Prostate gland (tissue), 2 donors: ENCODE measurements at regions not wholly inside any gene's neighbourhood (a gene's known extent, or its start where the extent isn't known, plus 50 kb on each side); places are given as distances from the start of the nearest gene placed in this dataset.
"Not testable (repeated sequence)": the region's sequence is repeated elsewhere in the genome, so short reads cannot be mapped to it uniquely, and the experiment has no call there.

Experiments used
- DNase-seq: peaks from one replicate; pipeline ENCODE4 v3.0.0-alpha.2; 2019; ENCODE audit warnings: low spot score
- H3K27ac ChIP-seq, 2 donors: fragments of 200-600 bp; sonication (generic); 2 replicates each; pipeline ENCODE4 v1.5.1; 2017 to 2019
- H3K27me3 ChIP-seq: fragments of 200-600 bp; sonication (generic); replicated peaks from 2 replicates; pipeline ENCODE4 v1.5.1; 2019; ENCODE audit not compliant: insufficient read depth
- H3K36me3 ChIP-seq, 2 donors: fragments of 200-600 bp; sonication (generic); 1 replicate in 1 of 2; 2 replicates in 1 of 2; pipeline versions ENCODE4 v1.5.1 to v1.8.1; 2017 to 2019
- H3K4me1 ChIP-seq: fragments of 200-600 bp; sonication (generic); replicated peaks from 2 replicates; pipeline ENCODE4 v1.5.1; 2019
- H3K4me3 ChIP-seq, 2 donors: fragments of 200-600 bp; sonication (generic); 2 replicates each; pipeline ENCODE4 v1.5.1; 2017 to 2019
- H3K9me3 ChIP-seq: fragments of 200-600 bp; sonication (generic); 2 replicates; pipeline ENCODE4 v1.5.1; 2017
- CTCF ChIP-seq, 4 experiments: fragments of 200-600 bp in 2 of 4; fragments of 450-650 bp in 2 of 4; sonication (generic) in 2 of 4; IDR thresholded peaks; 1 replicate in 3 of 4; 2 replicates in 1 of 4; pipeline ENCODE4 v1.5.1; 2016 to 2019; ENCODE audit warnings: antibody characterized with exemption in 4 of 4, mild to moderate bottlenecking in 2 of 4, moderate library complexity in 2 of 4
- POLR2A ChIP-seq: fragments of 450-650 bp; IDR thresholded peaks from one replicate; pipeline ENCODE4 v1.6.1; 2016; ENCODE audit warnings: antibody characterized with exemption, mild to moderate bottlenecking
- POLR2AphosphoS5 ChIP-seq: sonication (generic); formaldehyde crosslinking; IDR thresholded peaks from one replicate; pipeline ENCODE4 v1.6.1; 2017; ENCODE audit warnings: antibody characterized with exemption
- WGBS: methylation state at CpG from one replicate; pipeline ENCODE4 v1.1.5; 2018; 5-methylcytosine and 5-hydroxymethylcytosine counted together
- intact Hi-C: fragments of 100-400 bp; cut with DNase I; formaldehyde crosslinking; loops from one replicate; pipeline ENCODE4 v1.14.2; 2022

- no peak for TF ChIP-seq CTCF (IDR thresholded peaks at IDR 0.05)
- TF ChIP-seq POLR2AphosphoS5: no peak
- no peak for TF ChIP-seq POLR2A
- H3K9me3 ChIP-seq: no peaks in the 10 kb centered on the region
- WGBS: 94% methylated on average over 4 of the region's 4 CpGs
- intact Hi-C loops: no loop called here
- H3K36me3 ChIP-seq: no peaks in the 10 kb centered on the region
- no peak overlapping the region for H3K4me3 ChIP-seq
- no peak for DNase-seq
- no peaks in the 10 kb centered on the region for H3K27me3 ChIP-seq
- H3K27ac ChIP-seq: no peak overlapping the region
- no peaks in the 10 kb centered on the region for H3K4me1 ChIP-seq
Observed at GRCh38 chr13:54802226-54802625, 1773.6 kb downstream of the OLFM4 start.

- Histone ChIP-seq H3K4me1 (no peaks in the 10 kb centered on the region), H3K9me3 (no peaks in the 10 kb centered on the region), H3K27me3 (no peaks in the 10 kb centered on the region), H3K4me3 (no peak overlapping the region), H3K27ac (no peak overlapping the region), H3K36me3 (no peaks in the 10 kb centered on the region)
- TF ChIP-seq POLR2A: no peak
- TF ChIP-seq POLR2AphosphoS5: no peak
- TF ChIP-seq CTCF (IDR thresholded peaks at IDR 0.05): no peak
- WGBS: 91% methylated on average over 3 of the region's 3 CpGs
- intact Hi-C loops: no loop called here
- DNase-seq: no peak
Observed at GRCh38 chr13:54805743-54806142, 1777.1 kb downstream of the OLFM4 start.

GRCh38 chr13:54821938-54822470, 1793.4 kb downstream of the OLFM4 start:
- WGBS: 37% methylated on average over 4 of the region's 4 CpGs
- H3K4me3 ChIP-seq, intact Hi-C loops, H3K36me3 ChIP-seq, H3K4me1 ChIP-seq, H3K27me3 ChIP-seq, H3K9me3 ChIP-seq, DNase-seq, H3K27ac ChIP-seq: not testable (repeated sequence)

GRCh38 chr13:54829391-54830068, 1800.9 kb downstream of the OLFM4 start:
- H3K36me3 ChIP-seq, H3K27ac ChIP-seq, H3K27me3 ChIP-seq, DNase-seq, H3K4me3 ChIP-seq, H3K9me3 ChIP-seq, H3K4me1 ChIP-seq, intact Hi-C loops: not testable (repeated sequence)
- WGBS: 97% methylated on average over 23 of the region's 28 CpGs

GRCh38 chr13:54836273-54836672, 1807.7 kb downstream of the OLFM4 start:
- H3K36me3 ChIP-seq: no peaks in the 10 kb centered on the region
- H3K9me3 ChIP-seq: no peaks in the 10 kb centered on the region
- H3K4me1 ChIP-seq: no peaks in the 10 kb centered on the region
- H3K4me3 ChIP-seq: no peak overlapping the region
- WGBS: 75% methylated on average over 4 of the region's 4 CpGs
- H3K27me3 ChIP-seq: no peaks in the 10 kb centered on the region
- no peak for DNase-seq
- H3K27ac ChIP-seq: no peak overlapping the region
- intact Hi-C loops: no loop called here
- TF ChIP-seq POLR2AphosphoS5: no peak
- TF ChIP-seq CTCF (IDR thresholded peaks at IDR 0.05): no peak
- no peak for TF ChIP-seq POLR2A

- no peak for DNase-seq
- intact Hi-C loops: no loop called here
Observed at GRCh38 chr13:54841682-54842081, 1813.1 kb downstream of the OLFM4 start.

More at GRCh38 chr13:54841682-54842081, 1813.1 kb downstream of the OLFM4 start:
- no peak overlapping the region for H3K27ac ChIP-seq
- H3K27me3 ChIP-seq: no peaks in the 10 kb centered on the region
- no peak overlapping the region for H3K4me3 ChIP-seq
- no peaks in the 10 kb centered on the region for H3K9me3 ChIP-seq
- H3K36me3 ChIP-seq: no peaks in the 10 kb centered on the region
- no peaks in the 10 kb centered on the region for H3K4me1 ChIP-seq
- TF ChIP-seq POLR2AphosphoS5: no peak
- no peak for TF ChIP-seq CTCF (IDR thresholded peaks at IDR 0.05)
- TF ChIP-seq POLR2A: no peak
